Thoracic aorta (tissue), 2 donors: ENCODE measurements at regions not wholly inside any gene's neighbourhood (a gene's known extent, or its start where the extent isn't known, plus 50 kb on each side); places are given as distances from the start of the nearest gene placed in this dataset.

ENCODE experiments used
- ATAC-seq: fragments of 150-250 bp; one replicate; pipeline ENCODE4 v1.8.0; 2017; ENCODE audit warnings: low read depth; ENCODE audit not compliant: insufficient number of reproducible peaks, low FRiP score
- DNase-seq: peaks from one replicate; pipeline ENCODE4 v3.0.0-alpha.2; 2020; ENCODE audit warnings: low spot score
- H3K27ac ChIP-seq, 2 donors: fragments of 200-600 bp; sonication (generic); 1 replicate in 1 of 2; 2 replicates in 1 of 2; pipeline ENCODE4 v1.5.1; 2016; ENCODE audit warnings: mild to moderate bottlenecking in 2 of 2, moderate library complexity in 2 of 2
- H3K27me3 ChIP-seq: fragments of 200-600 bp; sonication (generic); replicated peaks from 2 replicates; pipeline ENCODE4 v1.6.0; 2016; ENCODE audit warnings: mild to moderate bottlenecking; ENCODE audit not compliant: insufficient read depth
- H3K36me3 ChIP-seq: fragments of 200-600 bp; sonication (generic); one replicate; pipeline ENCODE4 v1.5.1; 2016
- H3K4me1 ChIP-seq, 2 donors: fragments of 200-600 bp; sonication (generic); 1 replicate in 1 of 2; 2 replicates in 1 of 2; pipeline versions ENCODE4 v1.5.1 to v1.6.0; 2016; ENCODE audit warnings: low read depth in 2 of 2, mild to moderate bottlenecking in 1 of 2; ENCODE audit not compliant: control insufficient read depth in 1 of 2
- H3K4me3 ChIP-seq: fragments of 200-600 bp; sonication (generic); 2 replicates; pipeline ENCODE4 v1.5.1; 2016; ENCODE audit warnings: mild to moderate bottlenecking
- H3K9me3 ChIP-seq: fragments of 200-600 bp; sonication (generic); 2 replicates; pipeline ENCODE4 v1.5.1; 2016
- CTCF ChIP-seq: fragments of 200-600 bp; sonication (generic); IDR thresholded peaks from one replicate; pipeline ENCODE4 v1.5.1; 2019; ENCODE audit warnings: antibody characterized with exemption

- no peaks in the 10 kb centered on the region for H3K36me3 ChIP-seq
- no peak for TF ChIP-seq CTCF
- no peaks in the 10 kb centered on the region for H3K4me1 ChIP-seq
- no peaks in the 10 kb centered on the region for H3K27me3 ChIP-seq
- no peaks in the 10 kb centered on the region for H3K9me3 ChIP-seq
- ATAC-seq (no peak), DNase-seq (no peak)
- H3K4me3 ChIP-seq = no peak overlapping the region
- H3K27ac ChIP-seq = no peak overlapping the region
These were observed 157.8 kb upstream of the LINGO1 start for GRCh38 chr15:77790481-77790880.

- H3K4me1 ChIP-seq = no peaks in the 10 kb centered on the region
- DNase-seq (no peak), ATAC-seq (no peak)
- no peaks in the 10 kb centered on the region for H3K27me3 ChIP-seq
- H3K36me3 ChIP-seq = no peaks in the 10 kb centered on the region
- H3K9me3 ChIP-seq = no peaks in the 10 kb centered on the region
- no peak overlapping the region for H3K27ac ChIP-seq
- no peak for TF ChIP-seq CTCF
- H3K4me3 ChIP-seq = no peak overlapping the region
These were observed 154.2 kb upstream of the LINGO1 start for GRCh38 chr15:77786956-77787355.

- no peaks in the 10 kb centered on the region for H3K36me3 ChIP-seq
- H3K27ac ChIP-seq = no peak overlapping the region
- ATAC-seq (no peak), DNase-seq (no peak)
- no peaks in the 10 kb centered on the region for H3K9me3 ChIP-seq
- H3K27me3 ChIP-seq = no peaks in the 10 kb centered on the region
- H3K4me1 ChIP-seq = no peaks in the 10 kb centered on the region
- H3K4me3 ChIP-seq = no peak overlapping the region
- TF ChIP-seq CTCF = no peak
These were observed 153.6 kb upstream of the LINGO1 start for GRCh38 chr15:77786181-77786890.

- H3K36me3 ChIP-seq = no peaks in the 10 kb centered on the region
- no peak overlapping the region for H3K4me3 ChIP-seq
- no peaks in the 10 kb centered on the region for H3K27me3 ChIP-seq
- peaks cover 3% of the 10 kb centered on the region for H3K9me3 ChIP-seq
- no peaks in the 10 kb centered on the region for H3K4me1 ChIP-seq
- no peak overlapping the region for H3K27ac ChIP-seq
- TF ChIP-seq CTCF = no peak
- DNase-seq (no peak), ATAC-seq (no peak)
These were observed 151.9 kb upstream of the LINGO1 start for GRCh38 chr15:77784361-77785292.

- no peaks in the 10 kb centered on the region for H3K4me1 ChIP-seq
- ATAC-seq (no peak), DNase-seq (no peak)
- H3K27me3 ChIP-seq = no peaks in the 10 kb centered on the region
- TF ChIP-seq CTCF = no peak
- H3K27ac ChIP-seq = no peak overlapping the region
- no peaks in the 10 kb centered on the region for H3K36me3 ChIP-seq
- H3K4me3 ChIP-seq = no peak overlapping the region
- peaks cover 3% of the 10 kb centered on the region for H3K9me3 ChIP-seq
These were observed 150.9 kb upstream of the LINGO1 start for GRCh38 chr15:77783636-77784035.
